Suppressor macrophage treated with lipopolysaccharide for 1 hour (primary cell): ENCODE measurements at regions not wholly inside any gene's neighbourhood (a gene's known extent, or its start where the extent isn't known, plus 50 kb on each side); places are given as distances from the start of the nearest gene placed in this dataset.
A peak's percentile ranks its signal among the peaks of the same experiment; 100 is the strongest.
"Not testable (repeated sequence)": the region's sequence is repeated elsewhere in the genome, so short reads cannot be mapped to it uniquely, and the experiment has no call there.

Experiments
- DNase-seq, 3 donors: peaks; one replicate each; pipeline ENCODE4 v3.0.0-alpha.2; 2020 to 2022

- no peak for DNase-seq
Observed at GRCh38 chr18:75981102-75981501, 513.9 kb downstream of the ZNF516 start.

DNA sequence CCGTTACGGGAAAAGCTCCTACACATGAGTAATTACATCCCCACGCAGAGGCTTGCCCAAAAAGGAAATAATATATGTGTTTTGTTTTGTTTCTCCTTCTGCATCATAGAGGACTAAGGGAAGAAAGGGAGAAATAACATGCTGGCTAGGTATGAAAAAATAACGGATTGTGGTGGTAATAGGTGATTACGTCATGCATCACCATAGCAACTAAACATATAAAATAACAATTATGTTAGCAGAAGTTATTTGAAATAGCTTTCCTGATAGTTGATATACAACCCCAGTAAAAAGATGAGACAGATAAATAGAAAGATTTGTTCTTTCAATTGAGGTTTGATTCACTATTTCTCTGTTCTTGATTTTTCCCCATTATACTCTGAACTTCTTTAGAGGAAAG, 518.0 kb downstream of the ZNF516 start:
- no peak for DNase-seq

- no peak for DNase-seq
Observed at GRCh38 chr18:75970212-75970611, 524.8 kb downstream of the ZNF516 start.

- DNase-seq = no peak
Observed at GRCh38 chr18:75966431-75966830, 528.6 kb downstream of the ZNF516 start.

DNA sequence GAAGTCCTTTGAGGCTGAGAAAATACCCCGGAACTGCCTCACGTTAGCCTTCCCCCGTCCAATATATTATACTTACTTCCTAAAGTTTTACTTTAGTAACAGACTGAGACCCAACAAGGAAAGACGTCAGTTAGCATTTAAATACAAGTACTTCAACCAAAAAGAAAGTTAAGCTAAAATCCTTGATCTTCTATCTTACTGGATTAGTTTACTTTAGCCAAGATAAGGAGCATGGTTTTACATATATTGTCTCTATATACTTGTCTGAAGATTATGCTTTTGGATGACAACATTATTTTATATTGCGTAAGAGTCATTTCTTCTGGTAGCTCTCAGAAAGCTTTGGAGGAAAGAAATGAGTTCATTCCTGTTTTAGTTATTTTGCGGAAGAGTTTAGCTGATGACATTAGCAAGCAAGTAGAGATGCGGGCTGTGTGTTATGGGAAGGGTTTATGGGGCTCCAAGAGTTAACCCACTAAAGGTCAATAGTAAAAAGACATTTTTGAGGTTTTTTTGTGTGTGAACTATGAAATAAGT, 532.9 kb downstream of the ZNF516 start:
- DNase-seq = peak in 1 of 3 donors; percentile 2

DNA sequence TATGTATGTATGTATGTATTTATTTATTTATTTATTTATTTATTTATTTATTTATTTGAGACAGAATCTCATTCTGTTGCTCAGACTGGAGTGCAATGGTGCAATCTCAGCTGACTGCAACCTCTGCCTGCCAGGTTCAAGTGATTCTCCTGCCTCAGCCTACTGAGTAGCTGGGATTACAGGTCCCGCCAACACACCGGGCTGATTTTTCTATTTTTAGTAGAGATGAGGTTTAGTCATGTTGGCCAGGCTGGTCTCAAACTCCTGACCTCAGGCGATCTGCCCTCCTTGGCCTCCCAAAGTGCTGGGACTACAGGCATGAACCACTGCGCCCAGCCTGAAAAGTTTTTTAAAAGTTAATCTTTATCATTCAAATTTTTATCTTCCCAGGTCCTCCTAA, 532.9 kb upstream of the SMIM21 start:
- not testable (repeated sequence) for DNase-seq

DNA sequence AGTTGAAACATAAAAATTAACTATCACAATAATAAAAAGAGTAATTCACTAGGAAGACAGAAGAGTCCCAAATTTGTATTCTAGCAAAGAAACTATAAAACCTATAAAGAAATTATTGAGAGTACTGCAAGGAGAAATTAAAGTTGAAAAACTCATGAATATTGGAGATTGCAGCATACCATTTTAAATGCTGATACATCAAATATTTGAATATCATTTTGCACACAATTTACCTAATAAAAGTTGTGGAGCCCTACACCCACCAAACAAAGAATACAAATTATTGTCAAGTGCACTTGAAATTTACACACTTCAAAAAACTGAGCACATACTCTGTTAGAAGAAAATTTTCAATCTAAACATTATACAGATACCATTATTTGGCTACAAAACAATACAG, 531.6 kb upstream of the SMIM21 start:
- DNase-seq = no peak

DNA sequence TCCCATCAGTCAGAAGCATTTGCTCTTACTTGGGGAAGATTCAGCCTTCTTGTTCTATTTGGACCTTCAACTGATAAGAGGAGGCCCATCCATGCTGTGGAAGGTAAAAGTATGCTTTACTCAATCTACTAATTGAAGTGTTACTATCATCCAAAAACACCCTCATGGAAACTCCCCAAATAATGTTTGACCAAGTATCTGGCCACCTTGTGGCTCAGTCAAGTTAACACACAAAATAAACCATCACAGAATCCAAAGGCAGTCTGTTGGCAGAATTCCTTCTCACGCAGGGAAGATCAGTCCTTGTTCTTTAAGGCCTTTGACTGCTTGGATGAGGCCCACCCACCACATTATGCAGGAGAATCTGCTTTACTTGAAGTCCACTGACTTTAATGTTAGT, 531.2 kb upstream of the SMIM21 start:
- DNase-seq = no peak

- no peak for DNase-seq
Observed at GRCh38 chr18:75945265-75945933, 517.9 kb upstream of the SMIM21 start.

DNA sequence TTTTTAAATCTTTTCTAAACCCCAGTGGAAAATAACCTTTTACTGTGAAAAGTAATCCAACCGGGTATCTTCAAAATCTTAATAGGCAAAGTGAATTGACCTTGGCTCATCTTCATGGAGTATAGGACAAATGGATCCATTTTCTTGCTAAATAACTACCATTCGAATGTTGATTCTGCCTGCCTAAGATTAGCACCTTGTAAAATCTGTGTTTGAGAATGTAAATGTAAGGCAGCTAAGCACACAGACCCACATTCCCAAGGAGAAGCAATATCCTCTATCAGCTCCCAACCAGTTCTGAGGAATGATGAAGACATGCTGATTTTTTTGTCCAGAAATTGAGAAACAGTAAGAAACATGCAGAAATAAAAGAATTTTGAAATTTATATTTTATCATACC, 509.8 kb upstream of the SMIM21 start:
- no peak for DNase-seq

DNA sequence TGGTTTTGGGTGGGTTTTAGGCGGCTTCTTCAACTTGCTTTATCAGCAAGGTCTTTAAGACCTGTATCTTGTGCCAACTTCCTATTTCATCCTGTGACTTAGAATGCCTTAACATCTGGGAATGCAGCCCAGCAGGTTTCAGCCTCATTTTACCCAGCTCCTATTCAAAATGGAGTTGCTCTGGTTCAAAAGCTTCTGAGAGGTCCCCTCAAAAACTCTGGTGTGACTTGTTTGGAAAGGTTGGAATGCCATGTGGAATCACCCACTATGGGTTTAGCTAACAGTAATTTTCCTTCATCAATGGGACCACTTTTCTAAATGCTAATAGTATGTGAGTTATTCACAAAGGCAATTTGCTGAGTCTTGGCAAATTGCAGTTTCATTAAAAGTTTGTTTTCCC, 509.4 kb upstream of the SMIM21 start:
- no peak for DNase-seq

DNA sequence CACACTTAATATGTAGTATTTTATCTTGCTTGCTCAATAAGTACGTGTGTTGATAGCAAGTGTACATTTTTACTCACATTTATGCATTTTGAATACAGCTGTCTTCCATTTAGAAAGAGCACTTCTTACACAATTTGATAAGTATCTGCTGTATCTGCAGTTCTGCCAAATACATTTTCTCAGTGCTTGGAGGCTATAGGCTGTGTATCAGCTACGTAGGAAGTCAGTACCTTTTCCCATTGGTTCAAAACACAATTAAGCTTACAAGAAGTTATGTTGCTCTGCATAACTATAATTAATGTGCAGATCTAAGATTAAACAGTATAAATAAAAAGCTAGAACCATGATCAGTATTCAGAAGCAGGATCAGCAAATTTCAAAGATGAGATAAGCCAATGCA, 503.6 kb upstream of the SMIM21 start:
- DNase-seq = no peak

DNA sequence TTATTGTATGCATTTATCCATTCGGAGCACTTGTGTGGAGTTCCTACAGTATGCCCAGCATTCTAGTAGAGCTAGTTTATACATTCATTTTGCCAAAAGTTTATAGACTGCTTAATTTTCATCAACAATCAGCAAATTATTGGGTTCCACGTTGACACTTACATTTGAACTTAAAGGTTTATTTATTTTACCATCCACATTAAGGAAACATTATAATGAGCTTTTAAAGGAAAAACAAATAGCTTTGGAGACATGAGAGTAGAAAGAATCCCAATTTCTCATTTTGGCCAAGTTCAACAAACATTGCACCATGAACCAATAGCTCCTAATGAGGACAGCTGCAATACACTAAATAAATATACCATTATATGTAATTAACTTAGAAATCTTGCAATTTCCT, 501.2 kb upstream of the SMIM21 start:
- no peak for DNase-seq

DNA sequence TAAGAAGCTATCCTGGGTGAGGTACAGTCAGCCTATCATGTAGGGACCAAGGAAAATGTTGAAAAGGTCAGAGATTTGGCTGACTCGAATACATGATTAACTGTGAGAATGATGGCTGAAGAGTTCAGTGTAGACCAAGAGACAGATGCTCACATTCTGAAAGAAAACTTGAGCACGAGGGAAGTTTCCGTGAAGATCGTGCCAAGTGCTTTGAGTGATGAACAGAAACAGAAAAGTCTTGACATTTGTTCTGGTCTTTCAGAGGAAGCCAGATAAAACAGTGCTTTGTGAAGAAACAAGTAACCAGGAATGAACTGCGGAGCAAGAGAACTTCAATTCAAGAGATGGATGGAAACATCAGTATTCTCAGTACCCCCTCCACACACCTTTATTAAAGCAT, 500.3 kb upstream of the SMIM21 start:
- DNase-seq = no peak

- no peak for DNase-seq
Observed at GRCh38 chr18:75926811-75927210, 499.3 kb upstream of the SMIM21 start.

DNA sequence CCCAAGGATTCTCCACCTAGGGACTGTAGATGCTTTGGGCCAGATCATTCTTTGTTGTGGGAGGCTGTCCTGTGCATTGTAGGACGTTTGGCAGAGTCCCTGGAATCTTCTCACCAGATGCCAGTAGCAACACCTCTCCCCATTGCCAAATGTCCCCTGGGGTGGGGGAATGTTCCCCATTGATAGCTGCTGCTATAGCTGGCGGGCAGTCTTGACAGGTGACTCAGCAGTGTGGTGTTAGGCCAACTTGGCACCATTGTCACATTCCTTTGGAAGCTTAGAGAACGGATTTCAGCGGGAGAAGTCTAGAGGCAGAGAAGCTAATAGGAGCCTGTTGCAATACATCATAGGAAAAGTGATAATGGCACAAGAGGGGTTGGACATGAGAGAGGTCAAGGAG, 495.7 kb upstream of the SMIM21 start:
- no peak for DNase-seq

- no peak for DNase-seq
Observed at GRCh38 chr18:75916624-75916982, 489.1 kb upstream of the SMIM21 start.

DNA sequence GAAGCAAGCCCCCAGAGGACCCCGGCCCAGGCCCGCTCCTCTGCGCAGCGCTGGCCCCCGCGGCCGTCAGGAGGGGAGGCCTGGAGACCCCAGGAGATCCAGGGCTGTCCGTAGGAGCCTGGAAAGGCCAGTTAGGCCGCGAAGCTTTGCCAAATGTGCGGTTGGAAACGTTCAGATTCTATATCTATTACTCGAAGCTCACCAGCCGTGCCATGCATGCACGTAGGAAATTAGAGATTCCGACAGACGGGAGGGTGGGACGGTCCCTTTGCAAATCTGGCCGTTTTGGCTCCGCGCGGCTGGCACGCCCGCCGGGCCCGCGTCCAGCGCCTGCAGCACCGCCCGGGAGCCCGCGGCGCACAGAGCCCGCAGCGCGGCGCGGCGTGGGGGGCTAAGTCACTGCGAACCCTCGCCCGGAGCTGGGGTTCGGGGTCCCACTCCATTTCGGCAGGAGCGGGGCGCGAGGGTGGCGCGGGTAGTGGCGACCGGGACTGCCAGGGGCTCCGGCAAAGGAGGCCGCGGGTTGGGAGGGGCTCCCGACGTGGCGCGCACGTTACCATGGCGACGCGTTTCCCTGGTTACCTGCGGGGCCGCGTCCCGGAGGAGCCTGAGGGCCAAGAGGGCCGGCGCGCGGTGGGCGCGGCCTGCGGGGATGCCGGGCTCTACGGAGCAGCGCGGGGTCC, 488.6 kb upstream of the SMIM21 start:
- DNase-seq = no peak

DNA sequence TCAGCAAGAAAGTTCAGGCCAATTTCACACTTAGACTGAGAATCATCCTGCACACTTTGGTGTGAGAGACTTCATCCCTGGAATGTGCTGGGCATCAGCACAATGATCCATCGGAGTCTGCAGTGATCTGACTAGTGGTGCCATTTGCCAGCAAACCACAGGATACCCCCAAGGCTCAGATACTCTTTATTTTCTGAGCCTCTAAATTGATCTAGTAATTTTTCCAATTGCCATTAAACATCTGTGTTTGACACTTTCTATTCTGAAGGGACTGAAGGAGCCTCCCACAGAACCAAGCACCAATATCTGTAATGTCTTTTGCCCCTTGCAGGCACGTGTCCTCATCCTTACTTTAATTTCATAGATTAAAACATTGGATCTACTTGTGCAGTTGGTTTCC, 485.3 kb upstream of the SMIM21 start:
- no peak for DNase-seq

DNA sequence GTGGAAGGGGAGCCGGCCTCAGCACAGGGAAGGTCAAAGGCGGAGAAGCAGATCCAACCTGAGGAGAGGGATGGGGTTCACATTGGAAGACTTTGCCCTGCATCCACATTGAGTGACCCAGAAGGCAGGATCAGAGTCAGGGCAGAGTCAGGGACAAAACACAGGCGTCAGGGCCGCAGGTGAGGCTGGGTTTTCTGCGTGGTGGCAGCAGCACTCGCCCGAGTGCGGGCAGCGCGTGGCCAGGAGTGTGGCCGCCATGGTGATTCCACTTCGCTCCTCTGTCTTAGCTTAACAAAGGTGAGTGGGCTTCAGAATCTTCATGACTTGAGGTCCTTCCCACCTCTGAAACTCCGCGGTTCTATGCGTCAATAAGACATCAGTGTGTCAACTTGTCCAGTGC, 476.9 kb upstream of the SMIM21 start:
- no peak for DNase-seq

GRCh38 chr18:75898651-75899050, 471.1 kb upstream of the SMIM21 start:
- no peak for DNase-seq

DNA sequence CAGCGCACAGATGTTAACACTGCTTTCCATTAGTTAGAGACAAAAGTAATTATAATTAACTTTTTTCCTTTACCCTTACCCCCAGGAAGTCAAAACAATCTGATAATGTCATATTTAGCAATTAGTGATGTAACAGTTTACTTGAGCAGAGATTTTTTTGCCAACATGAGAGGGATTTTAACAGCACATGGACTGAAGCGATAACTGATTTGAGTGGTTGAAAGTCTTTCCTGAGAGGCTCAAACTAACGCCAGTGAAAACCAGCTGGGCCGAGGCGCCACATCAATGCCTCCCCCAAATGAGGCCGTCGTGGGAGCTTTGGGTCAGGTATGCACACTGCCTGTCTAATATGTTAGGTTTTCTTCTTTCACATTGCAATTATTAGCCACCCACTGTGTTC, 469.9 kb upstream of the SMIM21 start:
- no peak for DNase-seq

DNA sequence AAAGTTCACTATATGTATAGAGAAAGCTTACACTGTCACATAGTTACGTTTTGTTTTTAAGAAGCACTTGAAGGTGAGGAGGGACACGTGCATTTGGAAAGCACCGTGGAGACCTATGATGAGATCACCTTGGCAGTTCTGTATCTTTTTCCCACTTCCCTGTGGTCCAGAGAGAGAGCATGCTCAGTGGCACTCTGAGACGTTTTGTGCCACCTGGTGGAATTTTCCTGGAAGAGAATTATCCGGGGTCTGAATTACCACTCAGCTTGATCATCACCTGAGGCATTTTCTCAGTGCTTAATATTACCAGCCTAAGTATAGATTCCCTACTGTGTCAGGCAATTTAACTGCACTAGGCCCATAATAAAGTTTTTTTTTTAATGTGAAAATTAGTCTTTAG, 469.4 kb upstream of the SMIM21 start:
- no peak for DNase-seq

GRCh38 chr18:75895135-75895534, 467.6 kb upstream of the SMIM21 start:
- no peak for DNase-seq

- no peak for DNase-seq
Observed at GRCh38 chr18:75884728-75885127, 457.2 kb upstream of the SMIM21 start.
